H9 (cell line): ENCODE measurements at regions not wholly inside any gene's neighbourhood (a gene's known extent, or its start where the extent isn't known, plus 50 kb on each side); places are given as distances from the start of the nearest gene placed in this dataset.

Experiments
- DNase-seq: peaks from one replicate; pipeline ENCODE4 v3.0.0-alpha.2; 2017
- H2AFZ ChIP-seq: one replicate; pipeline ENCODE4 v1.6.1; 2013; ENCODE audit warnings: mild to moderate bottlenecking, low read length, control low read depth, moderate library complexity
- H2AK5ac ChIP-seq: 2 replicates; pipeline ENCODE4 v1.6.1; 2013; ENCODE audit warnings: low read length, control low read depth, mixed read lengths; ENCODE audit not compliant: insufficient read length
- H2BK120ac ChIP-seq: one replicate; pipeline ENCODE4 v1.6.1; 2013; ENCODE audit warnings: low read depth, mild to moderate bottlenecking, low read length, control low read depth, inconsistent platforms; ENCODE audit not compliant: poor library complexity, severe bottlenecking
- H2BK12ac ChIP-seq: 2 replicates; pipeline ENCODE4 v1.6.1; 2013; ENCODE audit warnings: low read length, control low read depth, mixed read lengths, low read depth; ENCODE audit not compliant: insufficient read length
- H2BK15ac ChIP-seq: 2 replicates; pipeline ENCODE4 v1.6.1; 2013; ENCODE audit warnings: low read depth, low read length, control low read depth
- H2BK20ac ChIP-seq: one replicate; pipeline ENCODE4 v1.6.1; 2013; ENCODE audit warnings: low read depth, mild to moderate bottlenecking, low read length, control low read depth, inconsistent platforms; ENCODE audit not compliant: poor library complexity, severe bottlenecking
- H2BK5ac ChIP-seq: 2 replicates; pipeline ENCODE4 v1.6.1; 2013; ENCODE audit warnings: low read length, control low read depth, mixed read lengths; ENCODE audit not compliant: insufficient read length
- H3K14ac ChIP-seq: 2 replicates; pipeline ENCODE4 v1.6.1; 2013; ENCODE audit warnings: low read length, control low read depth; ENCODE audit not compliant: insufficient read depth
- H3K18ac ChIP-seq: 2 replicates; pipeline ENCODE4 v1.6.1; 2013; ENCODE audit warnings: low read depth, mild to moderate bottlenecking, mixed read lengths, low read length, control low read depth; ENCODE audit not compliant: insufficient read length
- H3K23ac ChIP-seq: 2 replicates; pipeline ENCODE4 v1.6.1; 2013; ENCODE audit warnings: low read length, control low read depth, mixed read lengths, low read depth; ENCODE audit not compliant: insufficient read length
- H3K23me2 ChIP-seq: 2 replicates; pipeline ENCODE4 v1.6.1; 2013; ENCODE audit warnings: low read depth, mild to moderate bottlenecking, mixed read lengths, low read length, control low read depth; ENCODE audit not compliant: insufficient read length, poor library complexity, severe bottlenecking
- H3K27ac ChIP-seq: 2 replicates; pipeline ENCODE4 v1.5.1; 2013; ENCODE audit warnings: low read length, control low read depth, mixed read lengths, low read depth; ENCODE audit not compliant: insufficient read length
- H3K27me3 ChIP-seq: 2 replicates; pipeline ENCODE4 v1.6.1; 2013; ENCODE audit warnings: low read length, control low read depth, inconsistent platforms; ENCODE audit not compliant: insufficient read depth
- H3K4ac ChIP-seq: 2 replicates; pipeline ENCODE4 v1.6.1; 2013; ENCODE audit warnings: low read depth, mild to moderate bottlenecking, control low read depth, inconsistent platforms, low read length, moderate library complexity
- H3K4me1 ChIP-seq: 2 replicates; pipeline ENCODE4 v1.6.1; 2013; ENCODE audit warnings: low read length, control low read depth, inconsistent platforms; ENCODE audit not compliant: insufficient read depth
- H3K4me2 ChIP-seq: 2 replicates; pipeline ENCODE4 v1.6.1; 2013; ENCODE audit warnings: low read length, control low read depth, mixed read lengths; ENCODE audit not compliant: insufficient read length, insufficient read depth
- H3K56ac ChIP-seq: 2 replicates; pipeline ENCODE4 v1.6.1; 2013; ENCODE audit warnings: low read depth, mild to moderate bottlenecking, mixed read lengths, low read length, control low read depth; ENCODE audit not compliant: insufficient read length
- H3K79me1 ChIP-seq: 2 replicates; pipeline ENCODE4 v1.6.1; 2013; ENCODE audit warnings: low read depth, mild to moderate bottlenecking, moderate library complexity, low read length, control low read depth, inconsistent platforms; ENCODE audit not compliant: insufficient read depth, poor library complexity, severe bottlenecking
- H3K79me2 ChIP-seq: 2 replicates; pipeline ENCODE4 v1.6.1; 2013; ENCODE audit warnings: low read length, control low read depth, inconsistent platforms; ENCODE audit not compliant: insufficient read depth
- H3K9ac ChIP-seq: 2 replicates; pipeline ENCODE4 v1.6.1; 2013; ENCODE audit warnings: low read length, control low read depth, mixed read lengths; ENCODE audit not compliant: insufficient read length; ENCODE audit errors: extremely low read depth
- H3K9me3 ChIP-seq: one replicate; pipeline ENCODE4 v1.6.1; 2013; ENCODE audit warnings: low read depth, low read length, inconsistent platforms; ENCODE audit not compliant: control insufficient read depth
- H3T11ph ChIP-seq: one replicate; pipeline ENCODE4 v1.6.1; 2013; ENCODE audit warnings: mild to moderate bottlenecking, low read length, control low read depth, inconsistent platforms
- H4K20me1 ChIP-seq: one replicate; pipeline ENCODE4 v1.6.1; 2013; ENCODE audit not compliant: control insufficient read depth, insufficient read length, insufficient read depth
- H4K5ac ChIP-seq: 2 replicates; pipeline ENCODE4 v1.6.1; 2013; ENCODE audit warnings: low read depth, mild to moderate bottlenecking, mixed read lengths, low read length, control low read depth; ENCODE audit not compliant: insufficient read length
- H4K8ac ChIP-seq: replicated peaks from 2 replicates; pipeline ENCODE4 v1.6.1; 2013; ENCODE audit warnings: low read length, control low read depth, mixed read lengths, low read depth; ENCODE audit not compliant: insufficient read length
- H4K91ac ChIP-seq: 2 replicates; pipeline ENCODE4 v1.6.1; 2013; ENCODE audit warnings: low read depth, mild to moderate bottlenecking, moderate library complexity, mixed read lengths, low read length, control low read depth; ENCODE audit not compliant: insufficient read length
- H3K27ac Mint-ChIP-seq, 3 experiments: 2 replicates in 2 of 3; 3 replicates in 1 of 3; pipeline ENCODE4 v1.8.0; 2020 to 2021; ENCODE audit warnings: mixed read lengths in 3 of 3, mild to moderate bottlenecking in 1 of 3, moderate library complexity in 1 of 3
- H3K27me3 Mint-ChIP-seq: 2 replicates; pipeline ENCODE4 v1.8.0; 2021; ENCODE audit warnings: low read depth, mild to moderate bottlenecking, moderate library complexity, mixed read lengths
- H3K36me3 Mint-ChIP-seq, 3 experiments: 2 replicates in 2 of 3; 3 replicates in 1 of 3; pipeline ENCODE4 v1.8.0; 2020 to 2021; ENCODE audit warnings: low read depth in 3 of 3, mixed read lengths in 3 of 3; ENCODE audit not compliant: insufficient read depth in 1 of 3
- H3K4me1 Mint-ChIP-seq, 2 experiments: 2 replicates each; pipeline ENCODE4 v1.8.0; 2020; ENCODE audit warnings: mixed read lengths in 2 of 2
- H3K4me3 Mint-ChIP-seq, 2 experiments: 2 replicates in 1 of 2; 3 replicates in 1 of 2; pipeline ENCODE4 v1.8.0; 2020 to 2021; ENCODE audit warnings: mild to moderate bottlenecking in 2 of 2, mixed read lengths in 2 of 2, moderate library complexity in 1 of 2
- H3K9me3 Mint-ChIP-seq, 2 experiments: 2 replicates in 1 of 2; 3 replicates in 1 of 2; pipeline ENCODE4 v1.8.0; 2020; ENCODE audit warnings: mild to moderate bottlenecking in 2 of 2, mixed read lengths in 2 of 2, moderate library complexity in 1 of 2
- CTCF ChIP-seq: fragments of 200-600 bp; sonication (generic); conservative IDR thresholded peaks from 3 replicates; pipeline ENCODE4 v1.8.0; 2021; ENCODE audit warnings: antibody characterized with exemption, mild to moderate bottlenecking
- whole genome bisulfite sequencing: extraction: QIAGEN DNeasy Blood & Tissue Kit; methylation state at CpG from one replicate; pipeline ENCODE4 v1.1.7; 2013; ENCODE audit warnings: missing lambda C conversion rate, low lambda C conversion rate, mixed read lengths; ENCODE audit not compliant: insufficient read length; ENCODE audit errors: extremely low coverage; 5-methylcytosine and 5-hydroxymethylcytosine counted together

DNA sequence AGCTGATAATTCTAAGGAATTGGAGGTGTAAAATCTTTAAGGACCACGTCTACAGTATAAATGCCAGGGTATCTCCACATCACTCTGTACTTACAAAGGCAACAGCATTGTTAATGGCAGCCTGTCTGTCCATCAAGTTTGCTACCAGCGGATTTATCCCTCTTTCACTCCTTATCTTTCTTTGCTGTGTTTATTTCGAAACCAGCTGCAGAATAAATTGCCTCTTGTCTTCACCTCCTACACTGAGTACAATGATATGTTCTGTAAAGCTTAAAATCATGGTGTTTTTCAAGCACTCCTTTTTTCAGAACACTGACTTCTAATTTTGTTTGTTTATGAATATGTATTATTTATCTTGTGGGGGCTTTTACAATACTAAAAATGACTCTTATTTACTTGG is 1088.1 kb downstream of the NR2F1-AS1 start:
- Histone ChIP-seq H4K5ac (no peak overlapping the region), H3T11ph (no peak overlapping the region), H3K4me2 (no peak overlapping the region), H3K23me2 (no peaks in the 10 kb centered on the region), H3K23ac (no peak overlapping the region), H3K56ac (no peak overlapping the region), H3K4ac (no peak overlapping the region), H3K9me3 (no peaks in the 10 kb centered on the region), H3K79me2 (no peaks in the 10 kb centered on the region), H4K8ac (no peak overlapping the region), H3K27me3 (no peaks in the 10 kb centered on the region), H4K20me1 (no peaks in the 10 kb centered on the region), H3K4me1 (no peaks in the 10 kb centered on the region), H2BK5ac (no peak overlapping the region), H2BK12ac (no peak overlapping the region), H2AFZ (no peak overlapping the region), H2BK15ac (no peak overlapping the region), H3K14ac (no peak overlapping the region), H2AK5ac (no peak overlapping the region), H3K79me1 (no peaks in the 10 kb centered on the region), H3K27ac (no peak overlapping the region), H3K18ac (no peak overlapping the region), H3K9ac (no peak overlapping the region), H4K91ac (no peak overlapping the region), H2BK20ac (no peak overlapping the region), H2BK120ac (no peak overlapping the region)
- H3K9me3 Mint-ChIP-seq: no peaks in the 10 kb centered on the region
- no peak for TF ChIP-seq CTCF
- no peak overlapping the region for H3K4me3 Mint-ChIP-seq
- no peak for DNase-seq
- no peaks in the 10 kb centered on the region for H3K27me3 Mint-ChIP-seq
- no peak overlapping the region for H3K27ac Mint-ChIP-seq
- H3K4me1 Mint-ChIP-seq: no peaks in the 10 kb centered on the region
- no peaks in the 10 kb centered on the region for H3K36me3 Mint-ChIP-seq
- no CpG with 5 or more reads among the region's 3 CpGs for WGBS
